ENCODE measurements at regions not wholly inside any gene's neighbourhood (a gene's known extent, or its start where the extent isn't known, plus 50 kb on each side); places are given as distances from the start of the nearest gene placed in this dataset.
"Not testable (repeated sequence)": the region's sequence is repeated elsewhere in the genome, so short reads cannot be mapped to it uniquely, and the experiment has no call there.

DNA sequence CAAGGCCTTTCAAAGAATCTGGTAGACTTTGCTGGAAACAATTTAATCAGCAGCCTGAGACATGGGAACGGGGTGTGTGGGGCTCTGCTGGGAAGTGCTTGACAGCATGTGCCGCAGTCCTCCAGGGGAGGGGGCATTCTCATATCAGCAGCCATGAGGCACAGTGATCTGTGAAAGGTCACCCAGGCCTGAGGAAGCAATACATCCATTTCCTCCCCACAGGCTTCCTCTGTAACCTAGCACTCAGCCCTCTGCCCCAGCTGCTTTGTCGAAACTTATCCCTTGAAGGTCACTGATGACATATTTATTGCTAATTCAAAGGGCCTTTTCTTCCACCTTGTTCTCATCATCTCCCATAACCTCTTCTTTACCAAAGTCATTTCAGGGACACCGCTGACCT lies 103.3 kb downstream of the TNFAIP3 start:
- DNase-seq: peak; percentile 30 to 52

GRCh38 chr6:137973201-137973600 lies 106.1 kb downstream of the TNFAIP3 start:
- DNase-seq: no peak

- DNase-seq: no peak
Observed at GRCh38 chr6:137975188-137975940, 108.3 kb downstream of the TNFAIP3 start.

DNA sequence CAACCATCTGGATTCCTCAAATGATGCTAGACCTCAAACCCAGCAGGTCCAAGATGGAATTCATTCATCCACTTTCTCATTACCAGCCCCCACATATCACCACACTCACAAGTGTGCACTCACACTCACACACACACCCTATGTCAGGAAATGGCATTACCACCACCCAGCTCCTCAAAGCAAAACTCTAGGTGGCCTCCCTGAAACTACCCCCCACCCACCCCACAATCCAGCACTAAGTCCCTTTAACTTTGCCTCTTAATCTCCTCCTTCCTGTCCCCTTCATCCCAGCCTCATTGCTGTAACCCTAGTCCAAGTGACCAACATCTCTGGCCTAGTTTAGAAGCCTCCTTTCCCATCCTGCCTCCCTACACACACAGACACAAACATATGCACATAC lies 109.4 kb downstream of the TNFAIP3 start:
- peak in 1 of 2 experiments; percentile 20 for DNase-seq

DNA sequence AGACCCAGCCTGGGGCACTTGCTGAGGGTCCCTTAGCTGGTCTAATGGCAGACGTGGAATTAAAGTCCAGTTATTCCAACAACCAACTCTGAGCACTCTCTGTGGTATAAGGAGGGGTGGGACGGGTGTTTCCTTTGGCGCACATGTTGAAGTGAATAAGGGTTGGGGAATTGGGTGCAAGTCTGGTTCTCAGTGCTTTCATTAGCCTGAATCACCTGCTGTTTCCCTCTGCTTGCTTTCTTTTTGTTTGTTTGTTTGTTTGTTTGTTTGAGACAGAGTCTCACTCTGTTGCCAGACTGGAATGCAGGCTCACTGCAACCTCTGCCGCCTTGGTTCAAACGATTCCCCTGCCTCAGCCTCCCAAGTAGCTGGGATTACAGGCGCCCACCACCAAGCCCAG lies 110.1 kb downstream of the TNFAIP3 start:
- no peak for DNase-seq

GRCh38 chr6:137977814-137978213 lies 110.8 kb downstream of the TNFAIP3 start:
- no peak for DNase-seq

GRCh38 chr6:137978252-137978896 lies 111.3 kb downstream of the TNFAIP3 start:
- peak in 1 of 2 experiments; percentile 41 for DNase-seq

DNA sequence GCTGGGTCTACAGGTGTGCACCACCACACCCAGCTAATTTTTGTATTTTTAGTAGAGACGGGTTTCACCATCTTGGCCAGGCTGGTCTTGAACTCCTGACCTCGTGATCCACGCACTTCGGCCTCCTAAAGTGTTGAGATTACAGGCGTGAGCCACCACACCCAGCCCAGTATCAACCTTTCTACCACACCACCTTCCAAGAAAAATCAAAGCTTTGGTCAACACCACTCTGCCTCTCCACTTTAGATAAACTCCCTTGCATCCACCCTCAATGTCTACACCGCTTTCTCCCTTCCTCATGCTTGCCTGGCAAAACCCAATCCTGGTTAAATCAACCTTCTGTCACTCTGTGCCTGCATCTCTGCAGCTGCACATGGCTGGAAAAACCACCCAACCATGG lies 112.2 kb downstream of the TNFAIP3 start:
- DNase-seq: not testable (repeated sequence)

GRCh38 chr6:137980777-137981176 lies 113.7 kb downstream of the TNFAIP3 start:
- DNase-seq: no peak

GRCh38 chr6:137981758-137982157 lies 114.7 kb downstream of the TNFAIP3 start:
- DNase-seq: no peak

- no peak for DNase-seq
Observed at GRCh38 chr6:137982418-137983189, 115.5 kb downstream of the TNFAIP3 start.

GRCh38 chr6:137983269-137983668 lies 116.2 kb downstream of the TNFAIP3 start:
- DNase-seq: no peak

DNA sequence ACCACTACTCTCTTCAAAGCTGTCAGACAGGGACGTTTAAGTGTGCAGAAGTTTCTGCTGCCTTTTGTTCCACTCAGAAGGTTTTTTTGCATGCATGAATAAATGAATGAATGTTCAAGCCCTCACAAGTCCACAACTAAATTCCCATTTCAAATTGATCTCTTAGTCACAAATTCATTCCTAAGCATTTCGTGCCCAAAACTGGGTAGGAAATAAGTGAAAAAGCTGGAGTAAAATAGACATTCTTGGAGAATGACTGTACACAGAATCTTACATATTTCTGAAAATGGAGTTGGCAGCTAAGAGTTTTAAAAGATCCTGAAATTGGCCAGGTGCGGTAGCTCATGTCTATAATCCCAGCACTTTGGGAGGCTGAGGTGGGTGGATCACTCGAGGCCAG lies 117.6 kb downstream of the PERP start:
- no peak for DNase-seq

DNA sequence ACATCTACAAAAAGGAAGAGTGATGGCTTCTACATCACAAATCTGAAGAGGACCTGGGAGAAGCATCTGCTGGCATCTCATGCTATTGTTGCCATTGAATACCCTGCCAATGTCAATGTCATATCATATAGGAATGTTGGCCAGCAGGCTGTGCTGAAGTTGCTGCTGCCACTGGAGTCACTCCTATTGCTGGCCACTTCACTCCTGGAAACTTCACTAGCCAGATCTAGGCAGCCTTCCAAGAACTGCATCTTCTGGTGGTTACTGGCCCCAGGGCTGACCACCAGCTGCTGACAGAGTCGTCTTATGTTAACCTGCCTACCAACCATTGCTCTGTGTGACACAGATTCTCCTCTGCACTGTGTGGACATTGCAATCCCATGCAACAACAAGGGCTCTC lies 111.8 kb downstream of the PERP start:
- no peak for DNase-seq

DNA sequence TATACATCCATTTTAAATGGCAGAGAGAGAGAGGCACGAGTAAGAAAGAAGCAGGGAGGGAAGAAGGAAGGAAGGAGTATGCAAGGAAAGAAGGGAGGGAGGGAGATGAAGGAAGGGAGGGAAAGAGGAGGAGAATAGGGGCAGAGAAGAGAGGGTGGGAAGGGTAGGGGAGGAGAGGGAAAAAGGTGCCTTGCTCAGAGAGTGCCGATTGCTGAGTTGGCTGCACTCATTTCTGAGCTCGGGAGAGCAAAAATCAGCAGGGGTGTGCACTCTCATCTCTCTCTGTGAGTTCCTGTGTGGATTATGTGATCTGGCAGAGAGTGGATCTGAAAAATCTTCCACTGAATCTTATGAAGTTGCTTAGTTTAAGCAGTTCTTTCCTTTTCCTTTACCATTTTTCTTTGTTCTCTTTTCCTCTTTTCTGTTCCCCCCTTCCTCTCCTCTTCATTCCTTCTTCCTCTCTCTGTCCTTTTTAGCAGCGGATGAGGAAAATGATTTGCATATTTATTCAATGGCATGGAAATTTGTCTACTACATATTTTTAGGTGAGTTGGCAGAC lies 108.7 kb downstream of the PERP start:
- no peak for DNase-seq

- DNase-seq: no peak
Observed at GRCh38 chr6:137999815-138000214, 107.4 kb downstream of the PERP start.

DNA sequence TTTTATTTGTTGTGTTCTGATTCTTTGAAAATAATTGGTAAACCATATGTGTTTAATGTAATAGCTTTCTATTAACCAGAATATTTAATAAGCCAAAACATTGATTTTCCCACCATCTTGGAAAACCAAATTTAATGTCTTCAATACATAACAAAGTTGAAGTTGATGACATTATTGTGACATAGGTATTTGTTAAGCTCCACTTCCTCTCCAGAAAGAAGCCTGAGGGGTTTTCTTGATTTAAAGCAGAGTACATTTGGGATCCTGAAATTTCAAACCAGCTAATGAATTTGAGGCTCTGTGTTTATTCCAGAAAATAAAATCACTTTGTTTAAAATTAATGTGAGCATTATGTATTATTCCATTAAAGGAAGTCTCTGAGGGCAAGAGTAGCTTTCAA lies 106.3 kb downstream of the PERP start:
- no peak for DNase-seq

DNA sequence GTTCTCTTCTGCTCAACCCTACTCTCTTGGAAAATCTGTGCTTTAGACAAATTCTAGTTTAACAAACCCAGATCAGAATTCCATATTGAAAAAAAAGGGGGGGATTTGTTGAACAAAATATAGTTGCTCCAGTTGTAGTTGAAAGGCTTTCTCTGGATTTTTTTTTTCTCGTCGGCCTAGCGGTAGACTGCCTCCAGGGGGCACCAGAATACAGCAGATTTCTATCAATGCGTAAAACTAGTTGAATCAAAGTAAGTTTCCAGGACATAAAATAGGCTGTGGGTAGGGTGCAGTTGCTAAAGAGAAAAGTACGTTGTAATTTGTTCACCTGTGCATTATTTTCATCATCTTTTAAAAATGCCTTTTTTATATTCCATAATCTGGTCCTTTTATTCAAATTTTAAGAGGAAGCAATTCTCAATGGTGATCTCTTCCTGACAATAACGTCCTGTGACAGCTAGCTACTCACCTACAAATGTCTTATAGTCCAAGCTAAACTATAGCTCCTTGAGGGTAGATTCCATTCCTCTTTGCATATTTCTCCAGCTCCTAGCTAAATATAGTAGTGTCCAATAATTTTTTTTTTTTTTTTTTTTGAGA lies 105.4 kb downstream of the PERP start:
- DNase-seq: peak; percentile 66 to 73

- peak in 1 of 2 experiments; percentile 18 for DNase-seq
Observed at GRCh38 chr6:138004430-138005287, 102.6 kb downstream of the PERP start.

- DNase-seq: no peak
Observed at GRCh38 chr6:138005846-138006245, 101.4 kb downstream of the PERP start.

GRCh38 chr6:138007014-138007472 lies 100.2 kb downstream of the PERP start:
- DNase-seq: peak; percentile 29 to 52

DNA sequence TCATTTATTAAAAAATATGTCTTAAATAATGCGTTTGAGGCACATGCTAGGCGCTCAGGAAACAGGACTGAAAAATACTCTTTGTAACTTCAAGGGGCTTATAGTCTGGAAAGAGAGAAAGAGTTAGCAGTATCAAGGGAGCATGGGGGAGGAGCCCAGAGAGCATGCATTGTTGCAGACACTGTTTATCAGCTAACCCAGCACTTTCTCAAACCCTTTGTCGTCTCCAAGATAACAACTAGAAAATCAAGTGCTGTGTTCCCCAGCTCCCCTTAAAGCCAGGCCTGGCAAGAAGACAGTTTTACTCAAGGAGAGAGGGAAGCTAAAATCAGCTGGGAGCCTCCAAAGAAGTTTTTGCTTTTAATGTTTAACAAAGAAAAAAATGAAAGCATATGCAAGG lies 98.4 kb downstream of the PERP start:
- DNase-seq: no peak

Data from activated CD4-positive, alpha-beta T cell treated with anti-CD3 and anti-CD28 coated beads, Interleukin-2, amount 50 U/mL, for 48 hours (primary cell).